GM23338 (cell line): ENCODE measurements at regions not wholly inside any gene's neighbourhood (a gene's known extent, or its start where the extent isn't known, plus 50 kb on each side); places are given as distances from the start of the nearest gene placed in this dataset.

Experiments
- CREB1 ChIP-seq: fragments of 250-450 bp; sonication (Bioruptor Pico); IDR thresholded peaks from 2 replicates; pipeline ENCODE4 v1.5.0; 2020; ENCODE audit warnings: low read depth, mild to moderate bottlenecking, moderate library complexity
- ETS1 ChIP-seq: IDR thresholded peaks from 2 replicates; pipeline ENCODE4 v1.6.1; 2016; ENCODE audit warnings: antibody characterized with exemption
- EZH2 ChIP-seq: fragments of 200-600 bp; sonication (generic); IDR thresholded peaks from one replicate; pipeline ENCODE4 v1.8.0; 2017; ENCODE audit warnings: antibody characterized with exemption, mild to moderate bottlenecking, low read depth; ENCODE audit not compliant: unreplicated experiment
- EZH2phosphoT487 ChIP-seq: fragments of 200-600 bp; sonication (generic); IDR thresholded peaks from one replicate; pipeline ENCODE4 v1.8.1; 2018; ENCODE audit warnings: antibody characterized with exemption; ENCODE audit not compliant: unreplicated experiment
- JUNB ChIP-seq: IDR thresholded peaks from one replicate; pipeline ENCODE4 v1.6.1; 2016; ENCODE audit warnings: antibody characterized with exemption; ENCODE audit not compliant: unreplicated experiment
- NANOG ChIP-seq: IDR thresholded peaks from 2 replicates; pipeline ENCODE4 v1.6.1; 2016; ENCODE audit warnings: antibody characterized with exemption, borderline replicate concordance
- POLR2AphosphoS5 ChIP-seq: IDR thresholded peaks from 2 replicates; pipeline ENCODE4 v1.6.1; 2016; ENCODE audit warnings: antibody characterized with exemption, low read depth
- STAT1 ChIP-seq: IDR thresholded peaks from one replicate; pipeline ENCODE4 v1.6.1; 2016; ENCODE audit warnings: antibody characterized with exemption; ENCODE audit not compliant: unreplicated experiment
- ZNF114 ChIP-seq: fragments of 250-450 bp; sonication (Bioruptor Pico); IDR thresholded peaks from 2 replicates; pipeline ENCODE4 v1.5.0; 2020; ENCODE audit warnings: mild to moderate bottlenecking, moderate library complexity
- ZNF331 ChIP-seq: fragments of 250-450 bp; sonication (Bioruptor Pico); IDR thresholded peaks from 2 replicates; pipeline ENCODE4 v1.5.0; 2020; ENCODE audit warnings: low read depth, mild to moderate bottlenecking, moderate library complexity
- TF ChIP-seq, protein P1 (sequence below), 2 experiments: fragments of 200-600 bp in 1 of 2; sonication (generic) in 1 of 2; conservative IDR thresholded peaks; 2 replicates each; pipeline versions ENCODE4 v1.5.1 to v1.6.1; 2016 to 2017; ENCODE audit warnings: antibody characterized with exemption in 2 of 2, low read depth in 2 of 2, mild to moderate bottlenecking in 2 of 2, moderate library complexity in 1 of 2
- TF ChIP-seq, protein P2 (sequence below): IDR thresholded peaks from one replicate; pipeline ENCODE4 v1.6.1; 2018; ENCODE audit warnings: antibody characterized with exemption; ENCODE audit not compliant: unreplicated experiment
- TF ChIP-seq, protein P3 (sequence below): fragments of 250-450 bp; sonication (Bioruptor Pico); IDR thresholded peaks from 2 replicates; pipeline ENCODE4 v1.5.0; 2020; ENCODE audit warnings: mild to moderate bottlenecking, moderate library complexity

DNA sequence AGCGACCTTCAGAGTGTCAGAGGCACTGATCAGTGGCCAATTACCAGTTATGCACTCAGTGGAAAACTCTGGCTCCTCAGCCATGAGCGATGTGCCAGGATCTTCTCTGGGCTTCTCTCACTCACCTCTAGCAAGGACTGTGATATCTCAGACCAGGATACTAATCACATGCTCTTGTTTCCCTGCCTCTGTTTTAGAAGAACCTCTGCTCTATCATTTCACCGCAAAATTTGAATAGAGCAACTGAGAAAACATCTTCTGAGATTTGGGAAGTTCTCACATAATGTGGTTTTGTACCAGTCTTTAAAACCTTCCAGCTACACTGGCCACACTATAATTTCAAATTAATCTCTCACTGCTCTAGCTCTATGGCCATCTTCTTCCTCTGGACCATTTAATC, 325.8 kb upstream of the FRG2C start:
- TF ChIP-seq ETS1: no peak
- no peak for TF ChIP-seq EZH2
- TF ChIP-seq CREB1: no peak
- no peak for TF ChIP-seq POLR2AphosphoS5
- TF ChIP-seq, protein P1, sequence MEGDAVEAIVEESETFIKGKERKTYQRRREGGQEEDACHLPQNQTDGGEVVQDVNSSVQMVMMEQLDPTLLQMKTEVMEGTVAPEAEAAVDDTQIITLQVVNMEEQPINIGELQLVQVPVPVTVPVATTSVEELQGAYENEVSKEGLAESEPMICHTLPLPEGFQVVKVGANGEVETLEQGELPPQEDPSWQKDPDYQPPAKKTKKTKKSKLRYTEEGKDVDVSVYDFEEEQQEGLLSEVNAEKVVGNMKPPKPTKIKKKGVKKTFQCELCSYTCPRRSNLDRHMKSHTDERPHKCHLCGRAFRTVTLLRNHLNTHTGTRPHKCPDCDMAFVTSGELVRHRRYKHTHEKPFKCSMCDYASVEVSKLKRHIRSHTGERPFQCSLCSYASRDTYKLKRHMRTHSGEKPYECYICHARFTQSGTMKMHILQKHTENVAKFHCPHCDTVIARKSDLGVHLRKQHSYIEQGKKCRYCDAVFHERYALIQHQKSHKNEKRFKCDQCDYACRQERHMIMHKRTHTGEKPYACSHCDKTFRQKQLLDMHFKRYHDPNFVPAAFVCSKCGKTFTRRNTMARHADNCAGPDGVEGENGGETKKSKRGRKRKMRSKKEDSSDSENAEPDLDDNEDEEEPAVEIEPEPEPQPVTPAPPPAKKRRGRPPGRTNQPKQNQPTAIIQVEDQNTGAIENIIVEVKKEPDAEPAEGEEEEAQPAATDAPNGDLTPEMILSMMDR (conservative IDR thresholded peaks at IDR 0.05; ENCODE audit: low read depth in 2 of 2): no peak
- no peak for TF ChIP-seq ZNF331 (CRISPR knock-in tag)
- TF ChIP-seq, protein P2, sequence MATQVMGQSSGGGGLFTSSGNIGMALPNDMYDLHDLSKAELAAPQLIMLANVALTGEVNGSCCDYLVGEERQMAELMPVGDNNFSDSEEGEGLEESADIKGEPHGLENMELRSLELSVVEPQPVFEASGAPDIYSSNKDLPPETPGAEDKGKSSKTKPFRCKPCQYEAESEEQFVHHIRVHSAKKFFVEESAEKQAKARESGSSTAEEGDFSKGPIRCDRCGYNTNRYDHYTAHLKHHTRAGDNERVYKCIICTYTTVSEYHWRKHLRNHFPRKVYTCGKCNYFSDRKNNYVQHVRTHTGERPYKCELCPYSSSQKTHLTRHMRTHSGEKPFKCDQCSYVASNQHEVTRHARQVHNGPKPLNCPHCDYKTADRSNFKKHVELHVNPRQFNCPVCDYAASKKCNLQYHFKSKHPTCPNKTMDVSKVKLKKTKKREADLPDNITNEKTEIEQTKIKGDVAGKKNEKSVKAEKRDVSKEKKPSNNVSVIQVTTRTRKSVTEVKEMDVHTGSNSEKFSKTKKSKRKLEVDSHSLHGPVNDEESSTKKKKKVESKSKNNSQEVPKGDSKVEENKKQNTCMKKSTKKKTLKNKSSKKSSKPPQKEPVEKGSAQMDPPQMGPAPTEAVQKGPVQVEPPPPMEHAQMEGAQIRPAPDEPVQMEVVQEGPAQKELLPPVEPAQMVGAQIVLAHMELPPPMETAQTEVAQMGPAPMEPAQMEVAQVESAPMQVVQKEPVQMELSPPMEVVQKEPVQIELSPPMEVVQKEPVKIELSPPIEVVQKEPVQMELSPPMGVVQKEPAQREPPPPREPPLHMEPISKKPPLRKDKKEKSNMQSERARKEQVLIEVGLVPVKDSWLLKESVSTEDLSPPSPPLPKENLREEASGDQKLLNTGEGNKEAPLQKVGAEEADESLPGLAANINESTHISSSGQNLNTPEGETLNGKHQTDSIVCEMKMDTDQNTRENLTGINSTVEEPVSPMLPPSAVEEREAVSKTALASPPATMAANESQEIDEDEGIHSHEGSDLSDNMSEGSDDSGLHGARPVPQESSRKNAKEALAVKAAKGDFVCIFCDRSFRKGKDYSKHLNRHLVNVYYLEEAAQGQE: no peak
- TF ChIP-seq JUNB: no peak
- TF ChIP-seq EZH2phosphoT487: no peak
- no peak for TF ChIP-seq STAT1
- no peak for TF ChIP-seq NANOG
- no peak for TF ChIP-seq ZNF114 (CRISPR knock-in tag)
- TF ChIP-seq, protein P3, sequence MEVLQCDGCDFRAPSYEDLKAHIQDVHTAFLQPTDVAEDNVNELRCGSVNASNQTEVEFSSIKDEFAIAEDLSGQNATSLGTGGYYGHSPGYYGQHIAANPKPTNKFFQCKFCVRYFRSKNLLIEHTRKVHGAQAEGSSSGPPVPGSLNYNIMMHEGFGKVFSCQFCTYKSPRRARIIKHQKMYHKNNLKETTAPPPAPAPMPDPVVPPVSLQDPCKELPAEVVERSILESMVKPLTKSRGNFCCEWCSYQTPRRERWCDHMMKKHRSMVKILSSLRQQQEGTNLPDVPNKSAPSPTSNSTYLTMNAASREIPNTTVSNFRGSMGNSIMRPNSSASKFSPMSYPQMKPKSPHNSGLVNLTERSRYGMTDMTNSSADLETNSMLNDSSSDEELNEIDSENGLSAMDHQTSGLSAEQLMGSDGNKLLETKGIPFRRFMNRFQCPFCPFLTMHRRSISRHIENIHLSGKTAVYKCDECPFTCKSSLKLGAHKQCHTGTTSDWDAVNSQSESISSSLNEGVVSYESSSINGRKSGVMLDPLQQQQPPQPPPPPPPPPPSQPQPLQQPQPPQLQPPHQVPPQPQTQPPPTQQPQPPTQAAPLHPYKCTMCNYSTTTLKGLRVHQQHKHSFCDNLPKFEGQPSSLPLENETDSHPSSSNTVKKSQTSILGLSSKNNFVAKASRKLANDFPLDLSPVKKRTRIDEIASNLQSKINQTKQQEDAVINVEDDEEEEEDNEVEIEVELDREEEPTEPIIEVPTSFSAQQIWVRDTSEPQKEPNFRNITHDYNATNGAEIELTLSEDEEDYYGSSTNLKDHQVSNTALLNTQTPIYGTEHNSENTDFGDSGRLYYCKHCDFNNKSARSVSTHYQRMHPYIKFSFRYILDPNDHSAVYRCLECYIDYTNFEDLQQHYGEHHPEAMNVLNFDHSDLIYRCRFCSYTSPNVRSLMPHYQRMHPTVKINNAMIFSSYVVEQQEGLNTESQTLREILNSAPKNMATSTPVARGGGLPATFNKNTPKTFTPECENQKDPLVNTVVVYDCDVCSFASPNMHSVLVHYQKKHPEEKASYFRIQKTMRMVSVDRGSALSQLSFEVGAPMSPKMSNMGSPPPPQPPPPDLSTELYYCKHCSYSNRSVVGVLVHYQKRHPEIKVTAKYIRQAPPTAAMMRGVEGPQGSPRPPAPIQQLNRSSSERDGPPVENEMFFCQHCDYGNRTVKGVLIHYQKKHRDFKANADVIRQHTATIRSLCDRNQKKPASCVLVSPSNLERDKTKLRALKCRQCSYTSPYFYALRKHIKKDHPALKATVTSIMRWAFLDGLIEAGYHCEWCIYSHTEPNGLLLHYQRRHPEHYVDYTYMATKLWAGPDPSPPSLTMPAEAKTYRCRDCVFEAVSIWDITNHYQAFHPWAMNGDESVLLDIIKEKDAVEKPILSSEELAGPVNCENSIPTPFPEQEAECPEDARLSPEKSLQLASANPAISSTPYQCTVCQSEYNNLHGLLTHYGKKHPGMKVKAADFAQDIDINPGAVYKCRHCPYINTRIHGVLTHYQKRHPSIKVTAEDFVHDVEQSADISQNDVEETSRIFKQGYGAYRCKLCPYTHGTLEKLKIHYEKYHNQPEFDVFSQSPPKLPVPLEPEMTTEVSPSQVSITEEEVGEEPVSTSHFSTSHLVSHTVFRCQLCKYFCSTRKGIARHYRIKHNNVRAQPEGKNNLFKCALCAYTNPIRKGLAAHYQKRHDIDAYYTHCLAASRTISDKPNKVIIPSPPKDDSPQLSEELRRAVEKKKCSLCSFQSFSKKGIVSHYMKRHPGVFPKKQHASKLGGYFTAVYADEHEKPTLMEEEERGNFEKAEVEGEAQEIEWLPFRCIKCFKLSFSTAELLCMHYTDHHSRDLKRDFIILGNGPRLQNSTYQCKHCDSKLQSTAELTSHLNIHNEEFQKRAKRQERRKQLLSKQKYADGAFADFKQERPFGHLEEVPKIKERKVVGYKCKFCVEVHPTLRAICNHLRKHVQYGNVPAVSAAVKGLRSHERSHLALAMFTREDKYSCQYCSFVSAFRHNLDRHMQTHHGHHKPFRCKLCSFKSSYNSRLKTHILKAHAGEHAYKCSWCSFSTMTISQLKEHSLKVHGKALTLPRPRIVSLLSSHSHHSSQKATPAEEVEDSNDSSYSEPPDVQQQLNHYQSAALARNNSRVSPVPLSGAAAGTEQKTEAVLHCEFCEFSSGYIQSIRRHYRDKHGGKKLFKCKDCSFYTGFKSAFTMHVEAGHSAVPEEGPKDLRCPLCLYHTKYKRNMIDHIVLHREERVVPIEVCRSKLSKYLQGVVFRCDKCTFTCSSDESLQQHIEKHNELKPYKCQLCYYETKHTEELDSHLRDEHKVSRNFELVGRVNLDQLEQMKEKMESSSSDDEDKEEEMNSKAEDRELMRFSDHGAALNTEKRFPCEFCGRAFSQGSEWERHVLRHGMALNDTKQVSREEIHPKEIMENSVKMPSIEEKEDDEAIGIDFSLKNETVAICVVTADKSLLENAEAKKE (CRISPR knock-in tag): no peak
